ENCODE measurements at regions not wholly inside any gene's neighbourhood (a gene's known extent, or its start where the extent isn't known, plus 50 kb on each side); places are given as distances from the start of the nearest gene placed in this dataset.

- BruUV-seq (replicated peaks) = no TSS peak
- Histone ChIP-seq H2AFZ (replicated peaks; ENCODE audit: low read length, poor library complexity) (no peak overlapping the region), H3K23ac (ENCODE audit: low read depth, low read length) (no peak overlapping the region), H3K4me1 (ENCODE audit: control insufficient read depth, insufficient read depth, low read length) (no peaks in the 10 kb centered on the region), H3K4me3 (ENCODE audit: insufficient read depth, low read depth, low read length) (no peak overlapping the region), H3K18ac (ENCODE audit: low read depth, low read length) (no peak overlapping the region), H3K79me1 (ENCODE audit: low read depth in 1 of 2, low read length in 2 of 2) (no peaks in the 10 kb centered on the region), H4K5ac (ENCODE audit: low read depth, low read length) (no peak overlapping the region), H3K56ac (ENCODE audit: extremely low read depth, insufficient read depth, low read length) (no peak overlapping the region), H3K4ac (ENCODE audit: low read depth, low read length) (no peak overlapping the region), H3K14ac (replicated peaks; ENCODE audit: low read depth, low read length) (no peak overlapping the region), H3K36me3 (ENCODE audit: control insufficient read depth, insufficient read depth, low read length) (no peaks in the 10 kb centered on the region), H2BK5ac (ENCODE audit: low read depth, low read length, poor library complexity, severe bottlenecking) (no peak overlapping the region), H3K4me2 (ENCODE audit: low read depth, low read length) (no peak overlapping the region), H4K91ac (ENCODE audit: insufficient read depth, low read depth, low read length) (no peak overlapping the region), H2BK120ac (ENCODE audit: low read depth, low read length) (no peak overlapping the region), H2BK15ac (ENCODE audit: low read depth, low read length) (no peak overlapping the region), H4K20me1 (ENCODE audit: insufficient read depth, low read length) (no peaks in the 10 kb centered on the region), H3K9me3 (ENCODE audit: control insufficient read depth, insufficient read depth, low read length) (peaks cover 6% of the 10 kb centered on the region; the same call in 1 of the 2 replicates), H3K9ac (ENCODE audit: low read depth, low read length) (no peak overlapping the region), H3K9me1 (ENCODE audit: insufficient read depth, low read length) (no peaks in the 10 kb centered on the region), H2AK9ac (replicated peaks; ENCODE audit: low read depth, low read length, poor library complexity) (no peak overlapping the region), H3K27ac (ENCODE audit: insufficient read depth, low read length) (no peak overlapping the region), H2BK20ac (ENCODE audit: low read depth, low read length) (no peak overlapping the region), H2AK5ac (ENCODE audit: low read depth, low read length) (no peak overlapping the region), H4K8ac (ENCODE audit: low read depth in 2 of 2, low read length in 2 of 2) (no peak overlapping the region), H3K27me3 (ENCODE audit: control insufficient read depth, insufficient read depth, low read length) (no peaks in the 10 kb centered on the region)
- POLR2A ChIA-PET (ENCODE audit: unreplicated experiment) = no interaction called here
- dilution Hi-C loops (cut with HindIII; ENCODE audit: low sequenced_read_pairs, unreplicated experiment) (no loop called here), in situ Hi-C loops (cut with MboI; ENCODE audit: low sequenced_read_pairs) (no loop called here), intact Hi-C loops (cut with micrococcal nuclease) (no loop called here)
- no CpG with 5 or more reads among the region's 4 CpGs for WGBS, 2 experiments (ENCODE audit: extremely low coverage in 2 of 2, insufficient read length in 1 of 2)
- CTCF ChIA-PET = interaction anchor here (0.7 kb wide), 1 partner anchor 35 kb away, joined by 3 read pairs; no protein-coding TSS in a partner anchor
- ATAC-seq (ENCODE audit: low read depth) (no peak), DNase-seq (no peak)
- no peak for TF ChIP-seq FOS (IDR thresholded peaks at IDR 0.05; ENCODE audit: low read depth, low read length)
- no peak for TF ChIP-seq RCOR1 (IDR thresholded peaks at IDR 0.05; ENCODE audit: insufficient replicate concordance, low read length)
- no peak for TF ChIP-seq NFE2L2 (IDR thresholded peaks at IDR 0.05; ENCODE audit: low read depth, low read length)
- no peak for TF ChIP-seq MAZ (IDR thresholded peaks at IDR 0.05; ENCODE audit: borderline replicate concordance, low read depth, low read length)
These were observed 278.6 kb upstream of the GNPDA2 start for GRCh38 chr4:45004847-45005565.

Measured in IMR-90 (cell line).